Ishikawa (cell line): ENCODE measurements at regions not wholly inside any gene's neighbourhood (a gene's known extent, or its start where the extent isn't known, plus 50 kb on each side); places are given as distances from the start of the nearest gene placed in this dataset.

Source experiments
- CEBPB ChIP-seq: IDR thresholded peaks from 2 replicates; pipeline ENCODE4 v1.6.1; 2012
- CREB1 ChIP-seq: IDR thresholded peaks from 2 replicates; pipeline ENCODE4 v1.6.1; 2012; ENCODE audit warnings: low read depth
- EP300 ChIP-seq: IDR thresholded peaks from 2 replicates; pipeline ENCODE4 v1.6.1; 2012; ENCODE audit warnings: borderline replicate concordance
- FOXM1 ChIP-seq: IDR thresholded peaks from 2 replicates; pipeline ENCODE4 v1.6.1; 2012; ENCODE audit warnings: low read depth, borderline replicate concordance
- NFIC ChIP-seq: IDR thresholded peaks from 2 replicates; pipeline ENCODE4 v1.6.1; 2012
- RAD21 ChIP-seq: IDR thresholded peaks from 2 replicates; pipeline ENCODE4 v1.6.1; 2012; ENCODE audit warnings: low read depth
- TAF1 ChIP-seq: IDR thresholded peaks from 2 replicates; pipeline ENCODE4 v1.6.1; 2012; ENCODE audit warnings: low read depth, mild to moderate bottlenecking
- TCF12 ChIP-seq: IDR thresholded peaks from 2 replicates; pipeline ENCODE4 v1.6.1; 2012; ENCODE audit warnings: low read depth
- TEAD4 ChIP-seq: IDR thresholded peaks from 2 replicates; pipeline ENCODE4 v1.6.1; 2012
- YY1 ChIP-seq: IDR thresholded peaks from 2 replicates; pipeline ENCODE4 v1.6.1; 2012; ENCODE audit warnings: low read depth

GRCh38 chr1:228992044-228992443 lies 256.8 kb downstream of the RHOU start:
- TF ChIP-seq EP300 = no peak
- no peak for TF ChIP-seq TCF12
- no peak for TF ChIP-seq FOXM1
- no peak for TF ChIP-seq YY1
- no peak for TF ChIP-seq RAD21
- no peak for TF ChIP-seq TAF1
- no peak for TF ChIP-seq CREB1
- TF ChIP-seq TEAD4 = no peak
- no peak for TF ChIP-seq NFIC
- no peak for TF ChIP-seq CEBPB
